ENCODE measurements at regions not wholly inside any gene's neighbourhood (a gene's known extent, or its start where the extent isn't known, plus 50 kb on each side); places are given as distances from the start of the nearest gene placed in this dataset.
"Not testable (repeated sequence)": the region's sequence is repeated elsewhere in the genome, so short reads cannot be mapped to it uniquely, and the experiment has no call there.

- DNase-seq (ENCODE audit: low read depth), result no peak
Measured at GRCh38 chr17:31798205-31798724, 60.8 kb downstream of the COPRS start.

- DNase-seq (ENCODE audit: low read depth), result not testable (repeated sequence)
Measured at GRCh38 chr17:31795941-31796340, 63.1 kb downstream of the COPRS start.

- DNase-seq (ENCODE audit: low read depth), result no peak
Measured at GRCh38 chr17:31794111-31794510, 64.9 kb downstream of the COPRS start.

- DNase-seq (ENCODE audit: low read depth), result not testable (repeated sequence)
Measured at GRCh38 chr17:31793634-31794033, 65.4 kb downstream of the COPRS start.

- DNase-seq (ENCODE audit: low read depth), result no peak
Measured at GRCh38 chr17:31792007-31792585, 66.9 kb downstream of the COPRS start.

GRCh38 chr17:31789707-31790505, 69.1 kb downstream of the COPRS start:
- no peak for DNase-seq (ENCODE audit: low read depth)

- peak; percentile 68 for DNase-seq (ENCODE audit: low read depth)
Measured at GRCh38 chr17:31788956-31789355, 70.1 kb downstream of the COPRS start.

GRCh38 chr17:31788571-31788946, 70.5 kb downstream of the COPRS start:
- no peak for DNase-seq (ENCODE audit: low read depth)

- DNase-seq (ENCODE audit: low read depth), result peak; percentile 93
Measured at GRCh38 chr17:31787857-31788570, 71.0 kb downstream of the COPRS start.

GRCh38 chr17:31786796-31787481, 72.1 kb downstream of the COPRS start:
- DNase-seq (ENCODE audit: low read depth), result no peak

GRCh38 chr17:31780483-31780882, 78.6 kb downstream of the COPRS start:
- no peak for DNase-seq (ENCODE audit: low read depth)

GRCh38 chr17:31778523-31778922, 80.5 kb downstream of the COPRS start:
- peak; percentile 27 for DNase-seq (ENCODE audit: low read depth)

GRCh38 chr17:31771328-31771727, 87.7 kb downstream of the COPRS start:
- DNase-seq (ENCODE audit: low read depth), result not testable (repeated sequence)

GRCh38 chr17:31770501-31770900, 88.5 kb downstream of the COPRS start:
- DNase-seq (ENCODE audit: low read depth), result not testable (repeated sequence)

- not testable (repeated sequence) for DNase-seq (ENCODE audit: low read depth)
Measured at GRCh38 chr17:31761836-31762510, 97.1 kb downstream of the COPRS start.

- no peak for DNase-seq (ENCODE audit: low read depth)
Measured at GRCh38 chr17:31758646-31759045, 100.4 kb downstream of the COPRS start.

- no peak for DNase-seq (ENCODE audit: low read depth)
Measured at GRCh38 chr17:31757097-31757496, 101.9 kb downstream of the COPRS start.

- peak; percentile 96 for DNase-seq (ENCODE audit: low read depth)
Measured at GRCh38 chr17:31754239-31754945, 104.7 kb downstream of the COPRS start.

- no peak for DNase-seq (ENCODE audit: low read depth)
Measured at GRCh38 chr17:31753011-31753410, 106.0 kb downstream of the COPRS start.

GRCh38 chr17:31752584-31752983, 106.5 kb downstream of the COPRS start:
- DNase-seq (ENCODE audit: low read depth), result no peak

- no peak for DNase-seq (ENCODE audit: low read depth)
Measured at GRCh38 chr17:31750578-31750977, 108.5 kb downstream of the COPRS start.
